ENCODE measurements at regions not wholly inside any gene's neighbourhood (a gene's known extent, or its start where the extent isn't known, plus 50 kb on each side); places are given as distances from the start of the nearest gene placed in this dataset.
"Not testable (repeated sequence)": the region's sequence is repeated elsewhere in the genome, so short reads cannot be mapped to it uniquely, and the experiment has no call there.

DNA sequence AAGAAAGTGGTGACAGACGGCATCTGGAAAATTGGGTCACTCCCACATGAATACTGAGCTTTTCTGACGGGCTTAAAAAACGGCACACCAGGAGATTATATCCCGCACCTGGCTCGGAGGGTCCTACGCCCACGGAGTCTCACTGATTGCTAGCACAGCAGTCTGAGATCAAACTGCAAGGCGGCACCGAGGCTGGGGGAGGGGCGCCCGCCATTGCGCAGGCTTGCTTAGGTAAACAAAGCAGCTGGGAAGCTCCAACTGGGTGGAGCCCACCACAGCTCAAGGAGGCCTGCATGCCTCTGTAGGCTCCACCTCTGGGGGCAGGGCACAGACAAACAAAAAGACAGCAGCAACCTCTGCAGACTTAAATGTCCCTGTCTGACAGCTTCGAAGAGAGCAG, 966.2 kb upstream of the USP15 start:
- TF ChIP-seq, protein P1, sequence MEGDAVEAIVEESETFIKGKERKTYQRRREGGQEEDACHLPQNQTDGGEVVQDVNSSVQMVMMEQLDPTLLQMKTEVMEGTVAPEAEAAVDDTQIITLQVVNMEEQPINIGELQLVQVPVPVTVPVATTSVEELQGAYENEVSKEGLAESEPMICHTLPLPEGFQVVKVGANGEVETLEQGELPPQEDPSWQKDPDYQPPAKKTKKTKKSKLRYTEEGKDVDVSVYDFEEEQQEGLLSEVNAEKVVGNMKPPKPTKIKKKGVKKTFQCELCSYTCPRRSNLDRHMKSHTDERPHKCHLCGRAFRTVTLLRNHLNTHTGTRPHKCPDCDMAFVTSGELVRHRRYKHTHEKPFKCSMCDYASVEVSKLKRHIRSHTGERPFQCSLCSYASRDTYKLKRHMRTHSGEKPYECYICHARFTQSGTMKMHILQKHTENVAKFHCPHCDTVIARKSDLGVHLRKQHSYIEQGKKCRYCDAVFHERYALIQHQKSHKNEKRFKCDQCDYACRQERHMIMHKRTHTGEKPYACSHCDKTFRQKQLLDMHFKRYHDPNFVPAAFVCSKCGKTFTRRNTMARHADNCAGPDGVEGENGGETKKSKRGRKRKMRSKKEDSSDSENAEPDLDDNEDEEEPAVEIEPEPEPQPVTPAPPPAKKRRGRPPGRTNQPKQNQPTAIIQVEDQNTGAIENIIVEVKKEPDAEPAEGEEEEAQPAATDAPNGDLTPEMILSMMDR (IDR thresholded peaks at IDR 0.05) = not testable (repeated sequence)
- TF ChIP-seq, protein P2, sequence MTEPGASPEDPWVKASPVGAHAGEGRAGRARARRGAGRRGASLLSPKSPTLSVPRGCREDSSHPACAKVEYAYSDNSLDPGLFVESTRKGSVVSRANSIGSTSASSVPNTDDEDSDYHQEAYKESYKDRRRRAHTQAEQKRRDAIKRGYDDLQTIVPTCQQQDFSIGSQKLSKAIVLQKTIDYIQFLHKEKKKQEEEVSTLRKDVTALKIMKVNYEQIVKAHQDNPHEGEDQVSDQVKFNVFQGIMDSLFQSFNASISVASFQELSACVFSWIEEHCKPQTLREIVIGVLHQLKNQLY (CRISPR knock-in tag; IDR thresholded peaks at IDR 0.05) = not testable (repeated sequence)
- not testable (repeated sequence) for TF ChIP-seq FOXK1, NR1H2, ETV6, JUN (CRISPR knock-in tag; IDR thresholded peaks at IDR 0.05)
- TF ChIP-seq, protein P3, sequence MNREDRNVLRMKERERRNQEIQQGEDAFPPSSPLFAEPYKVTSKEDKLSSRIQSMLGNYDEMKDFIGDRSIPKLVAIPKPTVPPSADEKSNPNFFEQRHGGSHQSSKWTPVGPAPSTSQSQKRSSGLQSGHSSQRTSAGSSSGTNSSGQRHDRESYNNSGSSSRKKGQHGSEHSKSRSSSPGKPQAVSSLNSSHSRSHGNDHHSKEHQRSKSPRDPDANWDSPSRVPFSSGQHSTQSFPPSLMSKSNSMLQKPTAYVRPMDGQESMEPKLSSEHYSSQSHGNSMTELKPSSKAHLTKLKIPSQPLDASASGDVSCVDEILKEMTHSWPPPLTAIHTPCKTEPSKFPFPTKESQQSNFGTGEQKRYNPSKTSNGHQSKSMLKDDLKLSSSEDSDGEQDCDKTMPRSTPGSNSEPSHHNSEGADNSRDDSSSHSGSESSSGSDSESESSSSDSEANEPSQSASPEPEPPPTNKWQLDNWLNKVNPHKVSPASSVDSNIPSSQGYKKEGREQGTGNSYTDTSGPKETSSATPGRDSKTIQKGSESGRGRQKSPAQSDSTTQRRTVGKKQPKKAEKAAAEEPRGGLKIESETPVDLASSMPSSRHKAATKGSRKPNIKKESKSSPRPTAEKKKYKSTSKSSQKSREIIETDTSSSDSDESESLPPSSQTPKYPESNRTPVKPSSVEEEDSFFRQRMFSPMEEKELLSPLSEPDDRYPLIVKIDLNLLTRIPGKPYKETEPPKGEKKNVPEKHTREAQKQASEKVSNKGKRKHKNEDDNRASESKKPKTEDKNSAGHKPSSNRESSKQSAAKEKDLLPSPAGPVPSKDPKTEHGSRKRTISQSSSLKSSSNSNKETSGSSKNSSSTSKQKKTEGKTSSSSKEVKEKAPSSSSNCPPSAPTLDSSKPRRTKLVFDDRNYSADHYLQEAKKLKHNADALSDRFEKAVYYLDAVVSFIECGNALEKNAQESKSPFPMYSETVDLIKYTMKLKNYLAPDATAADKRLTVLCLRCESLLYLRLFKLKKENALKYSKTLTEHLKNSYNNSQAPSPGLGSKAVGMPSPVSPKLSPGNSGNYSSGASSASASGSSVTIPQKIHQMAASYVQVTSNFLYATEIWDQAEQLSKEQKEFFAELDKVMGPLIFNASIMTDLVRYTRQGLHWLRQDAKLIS (CRISPR knock-in tag; IDR thresholded peaks at IDR 0.05; ENCODE audit: borderline replicate concordance) = not testable (repeated sequence)
- TF ChIP-seq, protein P4, sequence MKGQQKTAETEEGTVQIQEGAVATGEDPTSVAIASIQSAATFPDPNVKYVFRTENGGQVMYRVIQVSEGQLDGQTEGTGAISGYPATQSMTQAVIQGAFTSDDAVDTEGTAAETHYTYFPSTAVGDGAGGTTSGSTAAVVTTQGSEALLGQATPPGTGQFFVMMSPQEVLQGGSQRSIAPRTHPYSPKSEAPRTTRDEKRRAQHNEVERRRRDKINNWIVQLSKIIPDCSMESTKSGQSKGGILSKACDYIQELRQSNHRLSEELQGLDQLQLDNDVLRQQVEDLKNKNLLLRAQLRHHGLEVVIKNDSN (CRISPR knock-in tag; IDR thresholded peaks at IDR 0.05) = not testable (repeated sequence)
- TF ChIP-seq, protein P5, sequence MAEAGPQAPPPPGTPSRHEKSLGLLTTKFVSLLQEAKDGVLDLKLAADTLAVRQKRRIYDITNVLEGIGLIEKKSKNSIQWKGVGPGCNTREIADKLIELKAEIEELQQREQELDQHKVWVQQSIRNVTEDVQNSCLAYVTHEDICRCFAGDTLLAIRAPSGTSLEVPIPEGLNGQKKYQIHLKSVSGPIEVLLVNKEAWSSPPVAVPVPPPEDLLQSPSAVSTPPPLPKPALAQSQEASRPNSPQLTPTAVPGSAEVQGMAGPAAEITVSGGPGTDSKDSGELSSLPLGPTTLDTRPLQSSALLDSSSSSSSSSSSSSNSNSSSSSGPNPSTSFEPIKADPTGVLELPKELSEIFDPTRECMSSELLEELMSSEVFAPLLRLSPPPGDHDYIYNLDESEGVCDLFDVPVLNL (CRISPR knock-in tag; IDR thresholded peaks at IDR 0.05; ENCODE audit: borderline replicate concordance, low read depth) = not testable (repeated sequence)
- TF ChIP-seq, protein P6, sequence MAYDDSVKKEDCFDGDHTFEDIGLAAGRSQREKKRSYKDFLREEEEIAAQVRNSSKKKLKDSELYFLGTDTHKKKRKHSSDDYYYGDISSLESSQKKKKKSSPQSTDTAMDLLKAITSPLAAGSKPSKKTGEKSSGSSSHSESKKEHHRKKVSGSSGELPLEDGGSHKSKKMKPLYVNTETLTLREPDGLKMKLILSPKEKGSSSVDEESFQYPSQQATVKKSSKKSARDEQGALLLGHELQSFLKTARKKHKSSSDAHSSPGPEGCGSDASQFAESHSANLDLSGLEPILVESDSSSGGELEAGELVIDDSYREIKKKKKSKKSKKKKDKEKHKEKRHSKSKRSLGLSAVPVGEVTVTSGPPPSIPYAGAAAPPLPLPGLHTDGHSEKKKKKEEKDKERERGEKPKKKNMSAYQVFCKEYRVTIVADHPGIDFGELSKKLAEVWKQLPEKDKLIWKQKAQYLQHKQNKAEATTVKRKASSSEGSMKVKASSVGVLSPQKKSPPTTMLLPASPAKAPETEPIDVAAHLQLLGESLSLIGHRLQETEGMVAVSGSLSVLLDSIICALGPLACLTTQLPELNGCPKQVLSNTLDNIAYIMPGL (CRISPR knock-in tag; IDR thresholded peaks at IDR 0.05) = not testable (repeated sequence)
